ENCODE measurements at regions not wholly inside any gene's neighbourhood (a gene's known extent, or its start where the extent isn't known, plus 50 kb on each side); places are given as distances from the start of the nearest gene placed in this dataset.
"Not testable (repeated sequence)": the region's sequence is repeated elsewhere in the genome, so short reads cannot be mapped to it uniquely, and the experiment has no call there.

DNA sequence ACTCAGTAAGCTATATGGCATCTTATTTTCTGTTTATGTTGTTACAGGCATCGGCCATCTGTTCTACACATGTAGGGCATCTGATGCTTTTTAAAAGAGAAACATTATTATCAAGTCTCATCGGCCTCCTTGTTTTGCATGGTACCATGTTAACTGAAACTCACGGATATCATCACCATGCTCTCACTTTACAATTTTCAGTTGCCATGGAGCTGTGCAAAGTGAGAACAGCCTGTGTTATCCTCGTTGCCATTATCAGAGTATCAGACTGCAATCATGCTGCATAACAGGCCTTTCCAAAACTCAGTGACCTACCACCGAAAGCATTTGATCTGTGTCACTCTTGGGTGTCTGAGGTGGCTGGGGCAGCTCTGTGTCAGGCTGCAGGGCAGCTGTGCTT lies 110.3 kb downstream of the C17orf67 start:
- TF ChIP-seq, protein P1, sequence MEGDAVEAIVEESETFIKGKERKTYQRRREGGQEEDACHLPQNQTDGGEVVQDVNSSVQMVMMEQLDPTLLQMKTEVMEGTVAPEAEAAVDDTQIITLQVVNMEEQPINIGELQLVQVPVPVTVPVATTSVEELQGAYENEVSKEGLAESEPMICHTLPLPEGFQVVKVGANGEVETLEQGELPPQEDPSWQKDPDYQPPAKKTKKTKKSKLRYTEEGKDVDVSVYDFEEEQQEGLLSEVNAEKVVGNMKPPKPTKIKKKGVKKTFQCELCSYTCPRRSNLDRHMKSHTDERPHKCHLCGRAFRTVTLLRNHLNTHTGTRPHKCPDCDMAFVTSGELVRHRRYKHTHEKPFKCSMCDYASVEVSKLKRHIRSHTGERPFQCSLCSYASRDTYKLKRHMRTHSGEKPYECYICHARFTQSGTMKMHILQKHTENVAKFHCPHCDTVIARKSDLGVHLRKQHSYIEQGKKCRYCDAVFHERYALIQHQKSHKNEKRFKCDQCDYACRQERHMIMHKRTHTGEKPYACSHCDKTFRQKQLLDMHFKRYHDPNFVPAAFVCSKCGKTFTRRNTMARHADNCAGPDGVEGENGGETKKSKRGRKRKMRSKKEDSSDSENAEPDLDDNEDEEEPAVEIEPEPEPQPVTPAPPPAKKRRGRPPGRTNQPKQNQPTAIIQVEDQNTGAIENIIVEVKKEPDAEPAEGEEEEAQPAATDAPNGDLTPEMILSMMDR (IDR thresholded peaks at IDR 0.05; ENCODE audit: unreplicated experiment): no peak
- DNase-seq (ENCODE audit: low spot score): no peak
- Mint-ChIP-seq H3K27ac (ENCODE audit: unreplicated experiment) (no peak overlapping the region), H3K9me3 (ENCODE audit: unreplicated experiment) (no peaks in the 10 kb centered on the region), H3K27me3 (ENCODE audit: unreplicated experiment) (peaks cover 6% of the 10 kb centered on the region), H3K36me3 (ENCODE audit: low read depth, unreplicated experiment) (no peaks in the 10 kb centered on the region), H3K4me1 (ENCODE audit: unreplicated experiment) (no peaks in the 10 kb centered on the region), H3K4me3 (ENCODE audit: unreplicated experiment) (no peak overlapping the region)

DNA sequence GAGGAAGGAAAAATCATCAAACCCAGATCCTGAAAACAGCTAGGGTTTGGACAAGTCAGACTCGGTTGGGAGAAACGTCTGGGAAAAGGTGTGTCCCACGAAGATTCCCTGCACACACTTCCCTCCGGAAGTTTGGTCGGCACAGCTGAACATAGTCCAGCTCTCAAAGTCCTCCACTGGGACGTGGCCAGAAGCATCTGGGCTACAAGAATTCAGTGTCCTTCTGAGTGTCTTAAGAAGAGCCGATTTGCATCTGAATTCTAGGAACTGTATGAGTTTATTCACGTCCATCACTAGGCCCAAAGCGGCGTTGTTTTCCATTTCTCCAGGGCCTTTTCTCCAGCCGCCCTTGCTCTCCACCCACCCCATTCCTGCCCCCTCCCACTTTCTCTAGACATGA lies 109.1 kb downstream of the C17orf67 start:
- Mint-ChIP-seq H3K36me3 (ENCODE audit: low read depth, unreplicated experiment) (no peaks in the 10 kb centered on the region), H3K4me1 (ENCODE audit: unreplicated experiment) (no peaks in the 10 kb centered on the region), H3K4me3 (ENCODE audit: unreplicated experiment) (no peak overlapping the region), H3K9me3 (ENCODE audit: unreplicated experiment) (no peaks in the 10 kb centered on the region), H3K27ac (ENCODE audit: unreplicated experiment) (no peak overlapping the region), H3K27me3 (ENCODE audit: unreplicated experiment) (peaks cover 5% of the 10 kb centered on the region)
- DNase-seq (ENCODE audit: low spot score): no peak
- TF ChIP-seq, protein P1 (IDR thresholded peaks at IDR 0.05; ENCODE audit: unreplicated experiment): no peak

DNA sequence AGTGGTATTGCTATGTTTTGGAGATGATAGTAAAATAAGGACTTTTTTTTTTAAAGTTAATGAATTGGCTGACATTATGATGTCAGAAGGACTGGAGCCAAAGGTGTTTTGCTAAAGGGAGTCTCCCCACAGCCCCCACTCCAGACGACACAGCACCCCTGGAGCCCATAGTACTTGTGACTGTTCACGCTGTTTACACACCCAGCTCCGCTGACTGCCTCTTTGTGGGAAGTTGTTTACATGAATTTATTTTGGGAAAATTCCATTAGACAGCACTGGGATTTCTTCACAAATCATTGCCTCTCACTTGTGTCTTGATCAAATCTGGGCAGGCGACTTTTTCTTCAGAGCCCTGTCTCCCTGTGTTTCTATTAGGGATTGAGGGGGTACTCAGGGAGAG lies 108.6 kb downstream of the C17orf67 start:
- Mint-ChIP-seq H3K27ac (ENCODE audit: unreplicated experiment) (no peak overlapping the region), H3K27me3 (ENCODE audit: unreplicated experiment) (peaks cover 5% of the 10 kb centered on the region), H3K4me3 (ENCODE audit: unreplicated experiment) (no peak overlapping the region), H3K36me3 (ENCODE audit: low read depth, unreplicated experiment) (no peaks in the 10 kb centered on the region), H3K4me1 (ENCODE audit: unreplicated experiment) (no peaks in the 10 kb centered on the region), H3K9me3 (ENCODE audit: unreplicated experiment) (no peaks in the 10 kb centered on the region)
- TF ChIP-seq, protein P1 (IDR thresholded peaks at IDR 0.05; ENCODE audit: unreplicated experiment): no peak
- no peak for DNase-seq (ENCODE audit: low spot score)

DNA sequence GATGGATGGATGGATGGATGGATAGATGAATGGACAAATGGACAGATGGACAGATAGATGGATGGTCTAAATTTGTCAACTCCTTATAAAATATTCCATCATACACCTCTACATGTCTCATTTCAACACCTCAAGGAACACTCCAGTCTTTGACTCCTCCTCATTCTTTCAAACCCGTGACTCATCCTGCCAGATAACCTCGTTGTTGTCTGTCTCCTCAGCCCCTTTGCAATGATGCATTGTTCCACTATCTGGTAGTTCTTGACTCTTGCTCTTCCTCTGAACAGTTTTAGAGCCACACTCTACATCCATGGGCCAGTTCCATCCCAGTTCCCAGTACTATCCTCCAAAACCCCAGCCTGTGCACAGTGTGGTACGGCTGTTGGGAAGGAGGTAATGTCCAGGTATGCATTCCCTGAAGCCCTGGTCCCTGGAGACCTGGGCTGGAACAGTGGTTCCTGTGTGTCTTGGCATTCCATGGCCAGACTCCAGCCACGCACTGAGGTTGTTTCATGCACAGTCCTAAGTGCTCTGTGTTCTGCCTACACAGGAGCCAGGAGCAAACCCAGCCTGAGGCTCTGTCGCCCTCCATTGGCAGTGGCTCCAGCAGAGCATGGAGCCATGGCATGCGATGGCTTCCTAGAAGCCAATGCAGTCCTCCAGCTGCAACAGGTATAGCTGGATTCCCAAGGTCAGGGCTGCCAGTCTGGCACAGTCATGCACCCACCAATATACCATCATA lies 105.7 kb downstream of the C17orf67 start:
- TF ChIP-seq, protein P1 (IDR thresholded peaks at IDR 0.05; ENCODE audit: unreplicated experiment): no peak
- Mint-ChIP-seq H3K4me1 (ENCODE audit: unreplicated experiment) (no peaks in the 10 kb centered on the region), H3K9me3 (ENCODE audit: unreplicated experiment) (no peaks in the 10 kb centered on the region), H3K4me3 (ENCODE audit: unreplicated experiment) (no peak overlapping the region), H3K27ac (ENCODE audit: unreplicated experiment) (no peak overlapping the region), H3K36me3 (ENCODE audit: low read depth, unreplicated experiment) (no peaks in the 10 kb centered on the region), H3K27me3 (ENCODE audit: unreplicated experiment) (peaks cover 5% of the 10 kb centered on the region)
- no peak for DNase-seq (ENCODE audit: low spot score)

DNA sequence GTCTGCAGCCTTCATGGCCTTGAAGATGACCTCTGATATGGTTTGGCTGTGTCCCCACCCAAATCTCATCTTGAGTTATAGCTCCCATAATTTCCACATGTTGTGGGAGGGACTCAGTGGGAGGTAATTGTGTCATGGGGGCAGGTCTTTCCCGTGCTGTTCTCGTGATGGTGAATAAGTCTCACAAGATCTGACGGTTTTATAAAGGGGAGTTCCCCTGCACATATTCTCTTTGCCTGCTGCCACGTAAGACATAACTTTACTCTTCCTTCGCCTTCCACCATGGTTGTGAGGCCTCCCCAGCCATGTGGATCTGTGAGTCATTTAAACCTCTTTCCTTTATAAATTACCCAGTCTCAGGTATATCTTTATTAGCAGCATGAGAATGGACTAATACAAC lies 102.6 kb downstream of the C17orf67 start:
- not testable (repeated sequence) for H3K27ac Mint-ChIP-seq (ENCODE audit: unreplicated experiment); H3K4me1 Mint-ChIP-seq (ENCODE audit: unreplicated experiment); H3K36me3 Mint-ChIP-seq (ENCODE audit: low read depth, unreplicated experiment); H3K4me3 Mint-ChIP-seq (ENCODE audit: unreplicated experiment); DNase-seq (ENCODE audit: low spot score); H3K27me3 Mint-ChIP-seq (ENCODE audit: unreplicated experiment); H3K9me3 Mint-ChIP-seq (ENCODE audit: unreplicated experiment)
